Loucy (cell line): ENCODE measurements at regions not wholly inside any gene's neighbourhood (a gene's known extent, or its start where the extent isn't known, plus 50 kb on each side); places are given as distances from the start of the nearest gene placed in this dataset.

Source experiments
- EZH2phosphoT487 ChIP-seq: fragments of 200-600 bp; IDR thresholded peaks from 2 replicates; pipeline ENCODE4 v1.6.1; 2018; ENCODE audit warnings: antibody characterized with exemption, mild to moderate bottlenecking, moderate library complexity, borderline replicate concordance
- TF ChIP-seq, protein P1 (sequence below): fragments of 200-600 bp; sonication (generic); conservative IDR thresholded peaks from 2 replicates; pipeline ENCODE4 v1.5.1; 2014; ENCODE audit warnings: mild to moderate bottlenecking, antibody characterized with exemption, low read length

- no peak for TF ChIP-seq EZH2phosphoT487
- TF ChIP-seq, protein P1, sequence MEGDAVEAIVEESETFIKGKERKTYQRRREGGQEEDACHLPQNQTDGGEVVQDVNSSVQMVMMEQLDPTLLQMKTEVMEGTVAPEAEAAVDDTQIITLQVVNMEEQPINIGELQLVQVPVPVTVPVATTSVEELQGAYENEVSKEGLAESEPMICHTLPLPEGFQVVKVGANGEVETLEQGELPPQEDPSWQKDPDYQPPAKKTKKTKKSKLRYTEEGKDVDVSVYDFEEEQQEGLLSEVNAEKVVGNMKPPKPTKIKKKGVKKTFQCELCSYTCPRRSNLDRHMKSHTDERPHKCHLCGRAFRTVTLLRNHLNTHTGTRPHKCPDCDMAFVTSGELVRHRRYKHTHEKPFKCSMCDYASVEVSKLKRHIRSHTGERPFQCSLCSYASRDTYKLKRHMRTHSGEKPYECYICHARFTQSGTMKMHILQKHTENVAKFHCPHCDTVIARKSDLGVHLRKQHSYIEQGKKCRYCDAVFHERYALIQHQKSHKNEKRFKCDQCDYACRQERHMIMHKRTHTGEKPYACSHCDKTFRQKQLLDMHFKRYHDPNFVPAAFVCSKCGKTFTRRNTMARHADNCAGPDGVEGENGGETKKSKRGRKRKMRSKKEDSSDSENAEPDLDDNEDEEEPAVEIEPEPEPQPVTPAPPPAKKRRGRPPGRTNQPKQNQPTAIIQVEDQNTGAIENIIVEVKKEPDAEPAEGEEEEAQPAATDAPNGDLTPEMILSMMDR, result no peak
Measured at GRCh38 chr2:222778400-222778799, 82.4 kb upstream of the ACSL3 start.
